GM23248 (cell line): ENCODE measurements at regions not wholly inside any gene's neighbourhood (a gene's known extent, or its start where the extent isn't known, plus 50 kb on each side); places are given as distances from the start of the nearest gene placed in this dataset.

ENCODE experiments used
- EZH2 ChIP-seq: fragments of 200-600 bp; sonication (generic); IDR thresholded peaks from 2 replicates; pipeline ENCODE4 v1.6.1; 2018; ENCODE audit warnings: antibody characterized with exemption, mild to moderate bottlenecking; ENCODE audit not compliant: insufficient read depth, poor library complexity, severe bottlenecking
- EZH2phosphoT487 ChIP-seq: fragments of 200-600 bp; sonication (generic); IDR thresholded peaks from 2 replicates; pipeline ENCODE4 v1.6.1; 2018; ENCODE audit warnings: antibody characterized with exemption, moderate library complexity, mild to moderate bottlenecking, low read depth; ENCODE audit not compliant: insufficient read depth

GRCh38 chr18:76142611-76143010 lies 352.4 kb downstream of the ZNF516 start:
- TF ChIP-seq EZH2 (no peak), EZH2phosphoT487 (no peak)
